SK-N-SH treated with all-trans-retinoic acid at 6 μM for 48 hours (cell line): ENCODE measurements at regions not wholly inside any gene's neighbourhood (a gene's known extent, or its start where the extent isn't known, plus 50 kb on each side); places are given as distances from the start of the nearest gene placed in this dataset.

Experiments used
- ARNTL ChIP-seq: fragments of 450-650 bp; formaldehyde crosslinking; IDR thresholded peaks from 2 replicates; pipeline ENCODE4 v1.5.0; 2020; ENCODE audit warnings: low read depth, mild to moderate bottlenecking, moderate library complexity, borderline replicate concordance
- ESRRG ChIP-seq: fragments of 250-450 bp; sonication (Bioruptor Pico); IDR thresholded peaks from 2 replicates; pipeline ENCODE4 v1.6.1; 2021; ENCODE audit warnings: mild to moderate bottlenecking
- ISL1 ChIP-seq: fragments of 250-450 bp; sonication (Bioruptor Pico); IDR thresholded peaks from 2 replicates; pipeline ENCODE4 v2.1.2; 2022; ENCODE audit warnings: mild to moderate bottlenecking, moderate library complexity
- PATZ1 ChIP-seq: fragments of 250-450 bp; sonication (Bioruptor Pico); IDR thresholded peaks from 2 replicates; pipeline ENCODE4 v1.8.0; 2020; ENCODE audit warnings: mild to moderate bottlenecking, moderate library complexity, borderline replicate concordance
- POU6F1 ChIP-seq: fragments of 250-450 bp; sonication (Bioruptor Pico); IDR thresholded peaks from 2 replicates; pipeline ENCODE4 v1.8.0; 2021; ENCODE audit warnings: low read depth, mild to moderate bottlenecking, moderate library complexity, borderline replicate concordance
- PPARA ChIP-seq: fragments of 250-450 bp; sonication (Bioruptor Pico); IDR thresholded peaks from 2 replicates; pipeline ENCODE4 v1.5.0; 2020; ENCODE audit warnings: mild to moderate bottlenecking, borderline replicate concordance
- TCF4 ChIP-seq: fragments of 250-450 bp; sonication (Bioruptor Pico); IDR thresholded peaks from 2 replicates; pipeline ENCODE4 v1.8.0; 2021; ENCODE audit warnings: mild to moderate bottlenecking, moderate library complexity, borderline replicate concordance
- TOX ChIP-seq: fragments of 250-450 bp; sonication (Bioruptor Pico); IDR thresholded peaks from 2 replicates; pipeline ENCODE4 v1.8.0; 2021; ENCODE audit warnings: mild to moderate bottlenecking, moderate library complexity, borderline replicate concordance
- TSHZ2 ChIP-seq: fragments of 250-450 bp; sonication (Bioruptor Pico); IDR thresholded peaks from 2 replicates; pipeline ENCODE4 v1.5.0; 2020; ENCODE audit warnings: mild to moderate bottlenecking, moderate library complexity
- ZFP30 ChIP-seq: fragments of 450-650 bp; formaldehyde crosslinking; IDR thresholded peaks from 2 replicates; pipeline ENCODE4 v1.5.0; 2022; ENCODE audit warnings: mild to moderate bottlenecking, moderate library complexity

GRCh38 chr1:56360021-56360420 is 219.3 kb downstream of the PLPP3 start:
- no peak for TF ChIP-seq PPARA (CRISPR knock-in tag)
- no peak for TF ChIP-seq PATZ1 (CRISPR knock-in tag)
- no peak for TF ChIP-seq ARNTL
- TF ChIP-seq TSHZ2 (CRISPR knock-in tag) = no peak
- no peak for TF ChIP-seq ZFP30
- no peak for TF ChIP-seq TCF4 (CRISPR knock-in tag)
- no peak for TF ChIP-seq ISL1
- no peak for TF ChIP-seq ESRRG (CRISPR knock-in tag)
- no peak for TF ChIP-seq POU6F1 (CRISPR knock-in tag)
- TF ChIP-seq TOX (CRISPR knock-in tag) = no peak
